HuH-7.5 (cell line): ENCODE measurements at regions not wholly inside any gene's neighbourhood (a gene's known extent, or its start where the extent isn't known, plus 50 kb on each side); places are given as distances from the start of the nearest gene placed in this dataset.

ENCODE experiments used
- DNase-seq: peaks from one replicate; pipeline ENCODE4 v3.0.0; 2011; ENCODE audit warnings: low spot score

DNA sequence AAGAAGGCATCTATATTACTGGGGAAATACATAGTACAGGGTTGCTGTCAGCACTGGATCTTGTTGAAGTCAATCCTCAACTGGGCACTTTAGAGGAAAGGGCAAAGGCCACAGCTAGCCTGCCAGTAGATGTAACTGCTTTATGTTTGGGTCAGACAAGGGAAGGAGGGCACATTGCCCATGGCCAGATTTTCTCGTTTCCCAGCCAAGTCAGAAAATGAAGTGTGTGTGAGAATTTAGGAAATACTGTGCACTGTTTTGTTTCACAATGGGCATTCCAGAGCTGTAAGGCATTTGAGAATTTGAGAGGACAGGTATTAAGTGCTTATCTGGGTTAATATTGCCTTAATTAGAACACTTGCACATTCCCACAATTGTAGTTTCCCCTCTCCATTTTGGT is 183.9 kb upstream of the MCHR2 start:
- DNase-seq, result no peak

DNA sequence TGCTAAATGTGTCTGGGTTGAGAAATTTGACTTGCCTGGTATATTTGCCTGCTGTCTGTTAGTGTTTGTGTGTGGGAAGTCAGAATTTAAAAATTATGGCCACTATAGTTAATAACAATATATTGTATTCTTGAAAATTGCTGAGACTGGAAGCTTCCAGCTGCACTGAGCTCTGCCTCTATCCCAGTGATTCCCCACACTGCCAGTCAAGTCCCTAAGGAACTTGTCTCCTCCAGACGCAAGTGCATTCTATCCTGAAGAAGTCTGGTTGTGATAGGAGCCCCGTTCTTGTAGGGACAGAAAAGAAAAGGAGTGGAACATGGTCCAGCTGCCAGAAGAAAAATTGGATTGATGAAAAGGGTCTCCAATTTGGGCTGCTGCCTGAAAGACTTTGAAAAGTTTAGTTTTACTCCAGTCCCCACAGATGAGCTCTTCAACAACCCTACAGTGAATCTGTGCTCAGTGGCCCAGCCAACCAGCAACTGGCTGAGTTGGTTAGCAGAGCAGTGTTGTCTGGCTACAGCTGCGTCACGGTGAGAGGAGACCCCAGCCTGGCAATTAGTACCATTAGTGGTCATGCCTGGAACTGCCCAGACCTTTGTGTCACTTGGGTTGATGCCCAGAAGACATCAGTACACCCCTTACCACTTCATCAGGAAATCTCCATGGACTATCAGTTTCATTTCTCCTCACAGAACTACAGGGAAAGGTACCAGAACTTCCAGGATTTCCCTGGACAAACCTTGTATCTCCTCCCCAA is 183.1 kb upstream of the MCHR2 start:
- no peak for DNase-seq

DNA sequence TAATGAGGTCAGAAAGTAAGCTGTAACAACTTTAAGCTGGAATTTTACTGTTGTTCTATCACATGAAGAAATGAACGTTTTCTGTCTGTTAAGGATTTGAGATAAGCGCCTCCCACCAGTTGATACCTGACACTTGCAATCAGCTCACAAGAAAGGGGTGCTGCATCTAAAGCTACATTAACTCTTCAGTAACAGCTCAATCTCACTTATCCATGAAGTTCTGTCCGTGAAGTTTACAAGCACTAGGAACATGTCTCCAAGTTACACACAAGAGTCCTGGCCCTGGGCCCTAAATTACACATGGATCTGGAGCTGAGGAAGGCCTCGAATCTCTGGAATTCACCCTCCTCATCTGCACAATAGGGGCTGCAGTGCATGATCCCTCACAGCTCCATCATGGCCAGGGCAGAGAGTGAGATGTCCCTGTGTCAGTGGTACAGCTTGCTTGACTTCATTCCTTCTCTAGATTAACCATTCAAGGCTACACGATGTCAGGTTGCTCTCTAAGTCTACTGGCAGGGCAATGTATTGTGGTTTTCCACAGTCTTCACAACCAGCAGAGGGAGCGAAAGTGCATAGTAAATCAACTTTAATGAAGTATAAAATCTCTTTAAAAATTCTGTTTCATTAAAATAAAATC is 182.4 kb upstream of the MCHR2 start:
- no peak for DNase-seq

DNA sequence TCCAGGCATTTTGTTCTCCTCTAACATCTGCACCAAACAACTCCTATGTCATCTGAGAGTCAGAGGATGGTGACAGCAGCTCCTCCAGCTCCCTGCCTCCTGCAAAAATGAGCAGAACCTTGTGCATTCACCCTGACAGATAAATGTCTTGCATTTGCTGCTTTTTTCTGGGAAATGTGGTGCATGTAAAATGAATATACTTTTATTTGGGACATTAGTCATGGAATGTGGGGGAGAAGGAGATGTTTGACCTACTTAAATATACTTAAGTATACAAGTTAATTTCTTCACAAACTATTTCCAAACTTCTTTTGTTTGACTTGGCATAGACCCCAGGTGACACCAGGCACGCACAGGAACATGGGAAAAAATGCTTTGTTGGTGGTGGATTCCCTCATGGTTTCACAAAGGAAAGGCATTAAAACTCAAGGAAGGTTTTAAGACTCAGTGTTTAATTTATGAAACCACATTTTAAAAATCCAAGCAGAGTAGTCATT is 181.8 kb upstream of the MCHR2 start:
- peak; percentile 14 for DNase-seq

DNA sequence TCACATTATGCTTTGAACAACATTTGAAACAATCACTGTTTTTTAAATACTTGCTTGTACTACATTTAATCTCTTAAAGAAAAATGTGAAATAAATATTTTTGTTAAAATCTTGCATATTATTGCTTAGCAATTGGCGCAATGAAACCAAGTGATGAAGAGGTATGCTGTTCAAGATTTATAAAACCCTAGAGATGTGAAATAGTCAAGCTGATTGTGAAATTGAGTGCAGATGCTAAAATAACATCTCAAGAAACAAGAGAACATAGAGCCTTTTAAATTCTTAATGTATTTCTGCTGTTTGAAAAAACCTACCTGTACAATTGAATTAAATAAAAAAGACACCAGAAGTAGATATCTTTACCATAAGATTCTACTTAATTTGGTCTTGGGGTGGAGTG is 179.2 kb upstream of the MCHR2 start:
- DNase-seq, result no peak

DNA sequence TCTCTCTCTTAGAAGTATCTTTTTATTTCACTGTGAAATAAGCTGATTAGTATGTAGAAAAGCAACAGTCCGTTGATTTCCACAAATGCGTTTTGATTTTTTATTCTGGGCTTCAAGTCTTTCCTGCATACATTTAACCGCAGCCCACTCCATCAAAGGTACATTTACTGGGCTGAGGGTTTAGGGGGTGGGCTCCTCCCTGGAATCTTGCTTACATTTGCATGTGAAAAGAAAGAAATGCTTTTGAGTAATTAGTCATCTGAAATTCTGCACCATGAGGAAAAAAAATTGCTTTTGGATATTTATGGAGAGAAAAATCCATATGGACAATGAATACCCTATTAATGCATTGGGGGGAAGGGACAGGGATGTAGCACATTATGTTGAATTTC is 178.3 kb upstream of the MCHR2 start:
- no peak for DNase-seq

DNA sequence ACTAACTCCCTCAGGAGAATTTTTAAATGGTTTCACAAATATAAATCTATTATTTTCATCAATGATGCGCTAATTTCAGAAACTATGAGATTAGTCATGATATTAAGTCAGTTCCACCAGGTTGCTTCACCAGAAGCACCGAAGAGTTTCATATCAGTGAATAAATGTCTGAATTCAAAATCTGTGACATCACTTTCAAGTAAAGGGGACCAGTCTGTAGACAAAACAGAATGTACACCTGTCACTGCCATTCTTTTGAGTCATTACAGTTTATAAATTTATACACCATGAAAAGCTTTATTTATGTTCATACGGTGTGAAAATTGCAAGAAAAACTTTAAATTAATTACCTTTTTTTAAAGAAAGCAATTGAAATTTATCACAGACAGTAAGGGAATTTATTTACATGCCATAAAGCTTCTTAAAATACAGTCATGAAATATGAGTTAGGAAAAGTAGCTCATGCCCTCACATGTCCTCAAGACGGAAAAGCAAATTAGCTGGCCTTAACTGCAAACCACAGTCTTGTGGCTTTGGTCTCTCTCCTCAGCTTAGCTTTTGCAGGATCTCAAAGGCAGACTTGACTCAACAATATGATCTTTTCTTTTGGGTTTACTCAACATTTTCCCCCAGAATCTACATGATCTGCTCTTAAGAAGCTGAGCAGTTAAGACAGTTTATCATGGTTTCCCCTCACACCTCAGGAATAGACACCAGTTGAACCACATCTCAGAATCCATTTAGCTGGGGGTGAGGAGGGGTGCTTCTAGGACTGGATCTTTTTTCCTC is 177.7 kb upstream of the MCHR2 start:
- no peak for DNase-seq

DNA sequence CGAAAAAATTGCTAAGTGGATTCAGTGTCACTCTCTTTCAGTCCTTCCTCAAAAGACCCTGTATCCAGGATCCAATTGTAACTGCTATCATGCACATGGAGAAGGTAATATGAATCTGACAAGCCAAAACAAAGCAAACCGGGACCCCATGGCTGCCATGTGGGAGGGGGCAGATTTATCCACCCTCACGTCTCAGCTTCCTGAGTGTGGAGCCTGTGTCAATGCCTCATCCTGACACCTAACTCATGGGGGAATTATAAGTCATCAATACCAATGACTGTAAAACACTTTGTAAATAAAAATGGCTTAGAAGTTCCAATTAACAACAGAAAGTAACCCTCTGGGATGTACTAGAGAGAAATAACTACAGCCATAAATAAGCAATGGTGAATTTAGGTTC is 174.1 kb upstream of the MCHR2 start:
- no peak for DNase-seq

DNA sequence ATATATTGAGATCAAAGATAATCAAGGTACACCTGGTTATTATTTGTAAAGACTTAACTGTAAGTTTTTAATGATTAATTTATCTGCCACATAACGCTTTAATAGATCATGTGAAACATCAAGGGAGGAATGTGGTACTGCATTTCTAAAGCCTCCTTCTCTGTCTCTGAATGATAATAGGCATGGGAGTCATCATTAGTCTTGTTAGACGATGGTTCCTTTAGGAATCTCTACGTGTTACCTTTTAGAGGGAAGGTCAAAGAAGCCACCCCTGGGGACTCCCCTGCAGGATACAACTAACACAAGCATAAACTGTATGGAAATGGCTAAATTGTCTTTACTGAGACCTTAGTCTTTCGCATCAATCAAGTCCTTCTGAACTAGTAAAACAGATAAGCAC is 173.6 kb upstream of the MCHR2 start:
- DNase-seq, result no peak

DNA sequence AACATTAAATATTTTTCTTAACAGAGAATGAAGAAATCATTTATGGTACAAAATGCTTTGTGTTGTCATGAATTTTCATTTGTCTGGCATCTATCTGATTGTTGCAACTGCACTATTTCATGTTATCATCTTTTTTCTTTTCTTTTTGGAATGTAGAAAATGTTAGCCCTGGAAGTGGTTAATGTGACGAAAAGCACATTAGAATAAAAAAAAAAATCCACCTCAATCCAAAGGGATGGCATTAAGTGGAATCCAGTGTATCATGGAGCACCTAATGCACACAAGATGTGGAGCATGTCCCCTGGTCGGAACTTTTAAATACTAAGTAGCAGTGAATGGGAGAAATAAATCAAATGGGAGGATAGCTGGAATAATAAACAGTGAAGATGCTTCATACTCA is 172.9 kb upstream of the MCHR2 start:
- no peak for DNase-seq

DNA sequence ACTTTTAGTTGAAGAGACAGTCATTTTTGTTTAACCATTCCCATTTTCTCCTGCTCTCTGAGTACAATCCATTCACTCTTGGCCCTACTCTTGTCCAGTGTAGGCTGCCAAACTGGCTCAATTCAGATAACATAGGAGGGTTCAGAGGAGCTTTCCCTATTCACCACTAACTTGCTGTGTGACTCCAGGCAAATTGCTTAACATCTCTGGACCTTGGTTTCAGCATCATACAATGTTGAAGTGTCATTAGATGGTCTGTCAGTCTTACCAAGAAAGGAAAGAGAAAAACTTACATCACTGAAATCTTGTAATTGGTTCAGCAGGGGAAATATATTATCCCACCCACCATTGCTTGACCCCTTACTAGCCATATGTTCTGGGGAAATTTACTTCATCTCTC is 171.4 kb upstream of the MCHR2 start:
- DNase-seq, result no peak

DNA sequence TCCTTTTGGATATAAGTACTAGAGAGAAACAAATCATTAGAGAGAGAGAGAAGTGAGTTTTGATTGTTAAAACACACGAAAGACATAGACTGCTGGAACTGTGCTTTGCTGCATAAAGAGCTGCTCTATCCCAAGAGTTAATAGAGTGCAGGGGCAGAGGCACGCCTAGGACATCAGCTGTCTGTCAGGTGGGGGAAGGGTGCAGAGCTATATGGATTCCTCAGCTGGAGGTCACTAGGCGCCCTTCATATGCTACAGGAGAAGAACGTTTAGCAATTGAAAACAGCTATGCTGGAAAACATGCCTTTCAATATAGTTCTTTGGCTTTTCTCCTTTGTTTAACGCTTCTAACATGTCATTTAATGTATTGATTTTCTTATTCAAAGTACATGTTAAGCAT is 169.0 kb upstream of the MCHR2 start:
- DNase-seq, result no peak

DNA sequence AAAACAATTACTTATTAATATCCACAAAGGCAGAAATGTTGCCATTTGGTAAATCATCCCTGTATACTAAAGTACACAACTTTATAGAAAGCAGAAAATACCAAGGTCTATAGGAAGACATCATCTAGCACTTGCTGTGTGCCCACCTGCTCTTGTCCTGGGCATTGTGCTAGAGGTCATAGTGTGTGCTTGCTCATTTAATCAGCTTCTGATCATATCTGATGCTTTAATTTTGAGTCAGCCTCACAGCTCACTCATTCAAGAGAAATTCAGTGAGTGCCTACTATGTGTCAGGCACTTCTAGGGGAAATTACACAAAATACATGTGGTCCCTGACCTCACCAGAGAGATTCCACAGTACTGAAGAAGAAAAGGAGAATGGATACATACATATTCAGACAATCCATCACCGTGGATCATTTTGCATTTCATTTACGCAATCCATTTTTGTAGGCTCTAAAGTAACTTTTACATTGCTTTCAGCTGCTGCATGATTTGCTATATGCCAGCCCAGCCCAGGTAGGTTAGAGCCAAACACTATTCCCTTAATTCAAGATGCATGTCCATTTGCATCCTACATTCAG is 167.9 kb upstream of the MCHR2 start:
- no peak for DNase-seq

DNA sequence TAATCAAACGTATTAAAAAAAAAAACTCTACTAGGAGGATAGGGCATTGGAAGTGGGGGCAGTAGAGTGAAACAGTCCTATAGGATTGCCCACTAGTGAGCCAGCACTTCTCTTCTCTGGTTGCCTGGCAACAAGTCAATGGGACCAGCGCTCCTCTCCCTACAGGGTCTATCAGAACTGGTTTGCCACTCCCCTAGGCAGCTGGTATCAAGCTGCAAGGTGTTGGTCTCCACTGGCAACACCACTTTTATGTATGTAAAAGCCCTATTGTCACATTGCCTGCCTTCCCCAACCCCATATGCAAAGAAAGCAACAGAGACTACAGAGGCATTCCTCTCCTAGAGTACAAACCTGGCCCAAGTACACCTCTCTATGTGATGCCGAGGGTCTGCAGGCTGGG is 166.9 kb upstream of the MCHR2 start:
- no peak for DNase-seq

DNA sequence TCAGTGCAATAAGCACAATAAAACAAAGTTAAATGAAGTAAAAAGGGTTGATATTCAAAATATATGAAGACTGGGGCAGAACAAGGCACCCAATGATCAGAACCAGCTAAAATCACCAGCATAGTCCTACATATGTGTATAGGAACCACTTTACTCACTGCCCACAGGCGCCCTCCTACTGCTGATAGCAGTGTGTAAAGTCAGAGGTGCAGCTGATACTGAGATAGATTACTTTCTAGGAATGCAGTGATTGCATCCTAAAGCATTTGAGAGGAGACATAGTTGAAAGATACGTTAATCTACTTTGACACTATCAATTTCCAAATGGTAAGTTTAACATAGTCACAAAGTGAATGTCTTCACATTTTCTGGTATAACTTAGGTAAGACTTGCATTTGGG is 161.1 kb upstream of the MCHR2 start:
- no peak for DNase-seq

DNA sequence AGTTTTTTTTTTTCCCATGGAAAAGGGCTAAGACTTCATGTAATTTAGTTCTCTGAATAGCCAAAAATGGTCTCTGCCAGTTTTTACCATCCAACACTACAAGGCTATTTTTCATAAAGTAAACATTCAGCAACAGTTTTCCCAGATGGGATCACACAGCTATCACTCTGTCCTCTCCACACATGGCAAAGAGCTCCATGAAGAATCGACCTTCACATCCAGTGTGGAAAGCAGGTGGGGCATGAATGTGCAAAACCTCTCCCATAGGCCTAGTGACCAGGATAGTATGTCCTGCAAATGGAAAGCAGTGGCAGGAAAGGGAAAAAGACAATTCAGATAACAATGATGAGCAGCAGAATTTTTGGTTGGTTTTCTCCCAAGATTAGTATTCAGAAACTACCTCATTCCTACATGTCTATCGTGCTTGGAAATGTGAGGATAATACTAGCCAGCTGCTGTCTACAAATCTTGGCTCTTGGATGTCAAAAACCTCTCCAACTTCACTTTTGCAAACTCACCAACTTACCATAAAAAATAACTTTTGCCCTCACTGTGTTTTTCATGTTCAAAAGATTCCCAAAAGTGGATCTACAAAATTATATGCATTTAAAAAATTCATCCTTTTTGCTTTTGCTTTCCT is 159.7 kb upstream of the MCHR2 start:
- DNase-seq, result no peak

DNA sequence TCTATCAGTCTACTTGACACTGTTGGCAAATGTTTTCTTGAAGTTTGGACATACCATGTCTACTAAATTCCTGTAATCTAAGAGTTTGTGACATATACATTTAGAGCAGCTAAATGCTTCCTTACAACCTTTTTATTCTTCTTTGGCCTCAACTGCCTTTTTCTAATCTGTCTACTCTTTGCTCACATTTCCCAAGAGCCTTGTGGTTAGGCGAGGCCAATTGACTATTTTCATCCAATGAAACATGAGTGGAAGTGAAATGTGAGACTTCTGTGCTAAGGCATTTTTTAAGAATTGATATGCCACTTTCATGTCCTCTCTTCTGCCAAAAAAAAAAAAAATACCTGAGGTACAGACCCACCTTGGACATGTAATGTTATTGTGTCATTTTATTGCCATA is 158.2 kb upstream of the MCHR2 start:
- DNase-seq, result no peak

DNA sequence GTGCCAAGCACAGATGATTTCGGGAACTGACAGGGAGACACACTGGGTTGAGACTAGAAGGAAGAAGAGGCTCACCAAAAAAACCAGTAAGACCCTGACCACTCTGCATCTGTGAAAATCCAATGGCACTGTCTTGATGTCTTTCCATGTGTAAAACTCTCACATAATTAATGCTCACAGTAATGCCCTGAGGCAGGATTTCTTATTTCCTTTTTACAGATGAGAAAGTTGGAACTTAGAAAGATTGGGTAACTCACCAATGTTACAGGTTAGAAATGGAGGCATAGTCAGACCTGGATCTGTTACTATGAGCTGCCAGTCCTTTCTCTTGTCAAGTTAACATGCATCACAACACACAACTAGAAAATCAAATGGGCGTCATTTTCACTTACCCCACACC is 151.0 kb upstream of the MCHR2 start:
- DNase-seq, result no peak

DNA sequence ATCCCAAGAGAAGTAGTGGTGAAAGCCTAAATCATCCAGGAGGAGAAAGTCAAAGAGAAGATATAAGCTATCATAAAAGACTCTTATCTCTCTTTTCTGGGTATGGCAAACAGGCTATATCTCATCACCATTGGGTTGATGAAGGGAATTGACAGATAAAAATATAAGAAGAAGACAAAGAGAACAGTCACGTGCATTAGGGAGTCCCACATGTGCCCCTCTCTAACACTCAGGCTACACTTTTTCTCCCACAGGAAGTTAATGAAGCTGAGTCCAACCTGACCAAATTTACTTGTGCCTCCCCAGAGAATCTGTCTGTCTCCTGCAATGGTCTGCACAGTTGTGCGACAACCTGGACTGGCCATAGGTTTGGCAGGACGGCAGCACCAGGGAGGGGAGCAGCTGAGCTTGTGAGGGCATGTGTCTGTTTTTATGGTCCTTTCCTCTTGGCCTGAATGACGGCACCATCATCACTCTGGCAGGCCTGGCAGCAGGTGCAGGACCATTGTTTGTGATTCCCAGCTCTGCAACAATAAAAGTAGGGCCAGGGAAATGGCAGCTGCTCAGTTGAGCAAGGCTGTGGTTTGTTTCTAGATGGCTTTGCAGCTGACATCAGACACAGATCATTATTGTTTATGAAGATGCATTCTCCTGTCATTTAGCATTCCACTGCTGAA is 144.5 kb upstream of the MCHR2 start:
- no peak for DNase-seq

DNA sequence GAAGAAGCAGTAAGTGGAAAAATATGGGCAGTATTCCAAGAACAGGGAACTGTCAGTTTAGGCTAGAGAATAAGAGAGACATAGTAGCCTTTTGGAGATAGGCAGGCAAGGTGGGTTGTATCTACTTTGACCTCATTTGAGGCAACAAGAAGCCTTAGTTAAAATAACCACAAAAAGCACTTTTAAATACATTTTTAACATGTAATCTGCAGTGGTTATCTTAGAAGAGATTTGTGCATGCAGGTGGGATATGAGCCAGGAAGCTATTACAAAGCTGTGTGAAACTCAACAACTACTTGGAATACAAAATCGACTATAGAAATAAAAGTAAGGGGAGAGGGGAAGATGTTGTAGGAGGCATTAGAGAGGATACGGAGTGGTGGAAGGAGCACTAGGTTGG is 143.7 kb upstream of the MCHR2 start:
- DNase-seq, result no peak

DNA sequence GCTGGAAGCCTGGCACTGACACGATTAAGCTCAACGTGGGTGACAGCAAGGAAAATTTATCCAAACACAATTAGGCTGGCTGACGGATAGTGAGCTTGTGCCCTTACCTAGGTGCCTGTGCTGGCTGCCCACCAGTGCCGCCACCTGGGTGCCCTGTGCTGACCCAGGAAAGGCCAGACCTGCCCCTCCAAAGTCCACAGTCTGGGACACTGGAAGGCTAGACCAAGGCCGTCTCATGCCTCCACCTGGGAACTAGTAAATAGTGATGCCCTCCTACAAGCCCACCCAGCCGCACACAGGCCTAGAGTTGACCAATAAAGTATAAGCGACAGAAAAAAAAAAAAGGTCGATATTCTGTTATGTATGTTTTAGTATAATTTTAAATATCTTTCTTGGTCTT is 142.6 kb upstream of the MCHR2 start:
- DNase-seq, result no peak

DNA sequence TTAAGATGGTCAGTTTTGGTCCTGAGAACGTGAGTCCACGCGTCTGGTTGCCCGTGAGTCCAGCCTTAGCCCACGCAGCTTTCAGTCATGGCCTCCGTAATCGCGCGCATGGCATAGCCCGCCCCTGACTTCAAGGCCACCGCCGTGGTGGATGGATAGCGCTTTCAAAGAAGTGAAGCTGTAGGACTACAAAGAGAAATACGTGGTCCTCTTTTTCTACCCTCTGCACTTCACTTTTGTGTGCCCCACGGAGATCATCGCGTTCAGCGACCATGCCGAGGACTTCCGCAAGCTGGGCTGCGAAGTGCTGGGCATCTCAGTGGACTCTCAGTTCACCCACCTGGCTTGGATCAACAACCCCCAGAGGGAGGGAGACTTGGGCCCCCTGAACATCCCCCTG is 142.0 kb upstream of the MCHR2 start:
- no peak for DNase-seq
